Esophagus squamous epithelium (tissue), 5 donors: ENCODE measurements at regions not wholly inside any gene's neighbourhood (a gene's known extent, or its start where the extent isn't known, plus 50 kb on each side); places are given as distances from the start of the nearest gene placed in this dataset.

Experiments used
- DNase-seq: peaks from one replicate; lab custom pipeline; 2025; lab: John Stamatoyannopoulos, UW
- H3K27ac ChIP-seq, 4 donors: fragments of 200-600 bp; sonication (generic); one replicate each; pipeline ENCODE4 v1.5.1; 2016 to 2019; ENCODE audit warnings: mild to moderate bottlenecking in 1 of 4
- H3K27me3 ChIP-seq, 4 donors: fragments of 200-600 bp; sonication (generic); 1 replicate in 3 of 4; 2 replicates in 1 of 4; pipeline versions ENCODE4 v1.5.1 to v1.6.0; 2017 to 2021; ENCODE audit warnings: antibody characterized with exemption in 1 of 4
- H3K36me3 ChIP-seq, 3 donors: fragments of 200-600 bp; sonication (generic); one replicate each; pipeline ENCODE4 v1.5.1; 2016 to 2019
- H3K4me1 ChIP-seq, 3 donors: fragments of 200-600 bp; sonication (generic); one replicate each; pipeline ENCODE4 v1.5.1; 2017 to 2019
- H3K4me3 ChIP-seq, 4 donors: fragments of 200-600 bp; sonication (generic); 1 replicate in 3 of 4; 2 replicates in 1 of 4; pipeline ENCODE4 v1.5.1; 2016 to 2019; ENCODE audit warnings: mild to moderate bottlenecking in 2 of 4, moderate library complexity in 1 of 4
- H3K9me3 ChIP-seq, 3 donors: fragments of 200-600 bp; sonication (generic); one replicate each; pipeline ENCODE4 v1.5.1; 2016 to 2019
- POLR2A ChIP-seq, 4 donors: fragments of 450-650 bp; IDR thresholded peaks; one replicate each; pipeline ENCODE4 v1.6.1; 2017; ENCODE audit warnings: antibody characterized with exemption in 4 of 4, mild to moderate bottlenecking in 4 of 4, moderate library complexity in 3 of 4
- WGBS, 2 donors: methylation state at CpG; one replicate each; pipeline ENCODE4 v1.1.5; 2018; 5-methylcytosine and 5-hydroxymethylcytosine counted together
- intact Hi-C: fragments of 100-400 bp; cut with DNase I; formaldehyde crosslinking; loops from one replicate; pipeline ENCODE4 v1.15.0; 2022
- small RNA-seq, 4 donors: library from RNA; depleted of rRNA; stranded (forward); fragments of <200 nt; gene quantifications; one replicate each; pipeline ENCODE3, GENCODE V24; 2016
- TF ChIP-seq, protein P1 (sequence below), 6 experiments: fragments of 450-650 bp in 4 of 6; fragments of 200-600 bp in 2 of 6; sonication (generic) in 2 of 6; IDR thresholded peaks; one replicate each; pipeline ENCODE4 v1.5.1; 2016 to 2019; ENCODE audit warnings: antibody characterized with exemption in 6 of 6, mild to moderate bottlenecking in 4 of 6, moderate library complexity in 4 of 6
- donor health status: DM: yes; HTN: yes; CAD: no.

DNA sequence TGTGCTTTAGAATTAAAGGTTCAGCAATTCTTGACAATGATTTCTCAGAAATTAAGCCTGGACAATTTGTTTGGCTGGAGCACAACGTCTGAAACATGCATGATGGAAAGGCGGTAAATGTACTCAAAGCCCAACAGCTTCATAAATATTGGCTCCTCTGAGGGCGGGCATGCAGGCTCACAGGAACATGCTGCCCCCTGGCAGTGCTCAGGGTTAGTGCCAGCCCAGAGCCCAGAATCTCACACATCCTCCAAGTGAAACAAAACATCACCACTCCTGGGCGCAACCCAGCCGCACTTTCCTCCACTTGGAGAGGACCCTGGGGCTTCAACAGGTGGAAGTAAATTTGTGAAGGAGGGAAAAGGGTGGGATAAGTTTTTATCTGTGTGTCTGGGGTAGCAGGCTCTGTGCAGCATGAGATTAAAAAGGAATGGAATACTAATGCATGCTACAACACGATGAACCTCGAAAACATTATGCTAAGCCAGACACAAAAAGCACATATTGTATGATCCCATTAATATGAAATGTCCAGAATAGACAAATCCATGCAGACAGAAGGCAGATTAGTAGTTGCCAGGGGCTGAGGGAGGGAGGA lies 54.1 kb upstream of the PTPRT start:
- H3K4me1 ChIP-seq, result no peaks in the 10 kb centered on the region
- no peak for TF ChIP-seq POLR2A (IDR thresholded peaks at IDR 0.05)
- TF ChIP-seq, protein P1, sequence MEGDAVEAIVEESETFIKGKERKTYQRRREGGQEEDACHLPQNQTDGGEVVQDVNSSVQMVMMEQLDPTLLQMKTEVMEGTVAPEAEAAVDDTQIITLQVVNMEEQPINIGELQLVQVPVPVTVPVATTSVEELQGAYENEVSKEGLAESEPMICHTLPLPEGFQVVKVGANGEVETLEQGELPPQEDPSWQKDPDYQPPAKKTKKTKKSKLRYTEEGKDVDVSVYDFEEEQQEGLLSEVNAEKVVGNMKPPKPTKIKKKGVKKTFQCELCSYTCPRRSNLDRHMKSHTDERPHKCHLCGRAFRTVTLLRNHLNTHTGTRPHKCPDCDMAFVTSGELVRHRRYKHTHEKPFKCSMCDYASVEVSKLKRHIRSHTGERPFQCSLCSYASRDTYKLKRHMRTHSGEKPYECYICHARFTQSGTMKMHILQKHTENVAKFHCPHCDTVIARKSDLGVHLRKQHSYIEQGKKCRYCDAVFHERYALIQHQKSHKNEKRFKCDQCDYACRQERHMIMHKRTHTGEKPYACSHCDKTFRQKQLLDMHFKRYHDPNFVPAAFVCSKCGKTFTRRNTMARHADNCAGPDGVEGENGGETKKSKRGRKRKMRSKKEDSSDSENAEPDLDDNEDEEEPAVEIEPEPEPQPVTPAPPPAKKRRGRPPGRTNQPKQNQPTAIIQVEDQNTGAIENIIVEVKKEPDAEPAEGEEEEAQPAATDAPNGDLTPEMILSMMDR (IDR thresholded peaks at IDR 0.05), result no peak
- intact Hi-C loops, result no loop called here
- WGBS, 2 donors, result 32 to 40% methylated on average over 7 of the region's 7 CpGs
- no peak overlapping the region for H3K27ac ChIP-seq
- H3K4me3 ChIP-seq, result no peak overlapping the region
- H3K36me3 ChIP-seq, result no peaks in the 10 kb centered on the region
- no peak for DNase-seq
- peaks cover 0 to 32% (median 0%) of the 10 kb centered on the region in 4 donors for H3K27me3 ChIP-seq
- no peaks in the 10 kb centered on the region for H3K9me3 ChIP-seq

DNA sequence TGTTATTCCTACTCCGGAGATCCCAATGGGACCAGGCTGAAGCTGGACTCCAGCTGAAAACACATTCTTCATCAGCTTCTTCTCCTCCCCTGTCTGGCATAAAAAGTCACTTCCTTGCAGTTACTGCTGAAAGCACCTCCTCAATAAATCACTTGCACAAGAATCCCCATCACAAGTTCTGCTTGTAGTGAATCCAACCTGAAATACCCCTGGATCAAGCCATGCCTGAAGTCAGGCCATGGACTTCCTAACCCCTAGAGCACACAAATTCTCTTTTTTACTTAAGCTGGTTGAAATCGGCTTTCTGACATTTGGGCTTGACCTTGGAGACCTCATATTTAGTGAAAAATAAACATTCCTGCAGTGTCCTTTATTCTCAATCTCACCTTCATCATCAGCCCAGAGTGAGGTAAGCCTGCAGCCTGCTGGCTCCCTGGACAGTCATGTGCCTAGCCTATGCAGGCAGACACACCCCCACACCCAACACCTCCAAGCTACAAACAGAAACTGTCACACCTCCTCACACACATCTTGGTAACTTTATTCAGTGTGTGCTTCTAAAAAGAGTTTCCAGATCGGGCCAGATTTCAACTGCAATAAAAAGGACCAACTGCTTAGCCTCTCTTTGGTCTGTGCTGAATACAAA lies 51.5 kb upstream of the PTPRT start:
- Histone ChIP-seq H3K27ac (no peak overlapping the region), H3K4me3 (no peak overlapping the region), H3K4me1 (no peaks in the 10 kb centered on the region), H3K36me3 (no peaks in the 10 kb centered on the region), H3K27me3 (peaks cover 0 to 48% (median 0%) of the 10 kb centered on the region in 4 donors), H3K9me3 (no peaks in the 10 kb centered on the region)
- DNase-seq, result no peak
- intact Hi-C loops, result no loop called here
- WGBS, 2 donors, result 28 to 42% methylated on average over 3 of the region's 3 CpGs
- TF ChIP-seq, protein P1 (IDR thresholded peaks at IDR 0.05), result no peak
- TF ChIP-seq POLR2A (IDR thresholded peaks at IDR 0.05), result no peak

Small RNAs in the stretch of these regions (small RNA-seq; reads per million reads assigned to genes)
- 0 reads per million in 4 donors for gene RF00426
